ENCODE measurements at regions not wholly inside any gene's neighbourhood (a gene's known extent, or its start where the extent isn't known, plus 50 kb on each side); places are given as distances from the start of the nearest gene placed in this dataset.

DNA sequence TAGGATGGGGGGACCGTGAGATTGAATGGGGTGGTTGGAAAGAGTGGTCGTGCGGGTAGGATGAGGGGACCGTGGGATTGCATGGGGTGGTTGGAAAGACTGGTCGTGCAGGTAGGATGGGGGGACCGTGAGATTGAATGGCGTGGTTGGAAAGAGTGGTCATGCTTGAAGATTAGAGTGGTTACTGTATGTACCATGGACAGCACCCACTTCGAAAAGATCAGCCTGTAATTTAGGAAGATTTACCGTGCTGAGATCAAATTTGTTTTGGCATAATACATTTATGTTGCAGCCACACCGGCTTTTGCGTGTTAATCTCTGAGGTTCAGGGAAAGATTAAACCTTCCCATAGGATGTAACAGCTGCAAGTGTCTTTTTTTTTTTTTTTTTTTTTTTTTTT is 495.2 kb upstream of the ADARB2 start:
- no peak for TF ChIP-seq CTCF (IDR thresholded peaks at IDR 0.05; ENCODE audit: poor library complexity)
- TF ChIP-seq EZH2phosphoT487 (IDR thresholded peaks at IDR 0.05; ENCODE audit: low read depth, severe bottlenecking, unreplicated experiment), result no peak
- no peak for TF ChIP-seq EZH2 (IDR thresholded peaks at IDR 0.05; ENCODE audit: borderline replicate concordance)
